ENCODE measurements at regions not wholly inside any gene's neighbourhood (a gene's known extent, or its start where the extent isn't known, plus 50 kb on each side); places are given as distances from the start of the nearest gene placed in this dataset.

- TF ChIP-seq YY1 (IDR thresholded peaks at IDR 0.05; ENCODE audit: insufficient read depth, insufficient read length), result no peak
- no peak for TF ChIP-seq ZNF274 (IDR thresholded peaks at IDR 0.05; ENCODE audit: low read depth, low read length)
Observed at GRCh38 chr5:125200866-125201373, 454.5 kb upstream of the ZNF608 start.
